NCI-H146 (cell line): ENCODE measurements at regions not wholly inside any gene's neighbourhood (a gene's known extent, or its start where the extent isn't known, plus 50 kb on each side); places are given as distances from the start of the nearest gene placed in this dataset.
A peak's percentile ranks its signal among the peaks of the same experiment; 100 is the strongest.
"Not testable (repeated sequence)": the region's sequence is repeated elsewhere in the genome, so short reads cannot be mapped to it uniquely, and the experiment has no call there.

ENCODE experiments used
- DNase-seq: peaks from one replicate; lab custom pipeline; 2025; lab: John Stamatoyannopoulos, UW

- no peak for DNase-seq
These were observed 142.3 kb downstream of the IGLL1 start for GRCh38 chr22:23437779-23438178.

- DNase-seq = not testable (repeated sequence)
These were observed 143.0 kb downstream of the IGLL1 start for GRCh38 chr22:23437107-23437395.

- not testable (repeated sequence) for DNase-seq
These were observed 143.6 kb downstream of the IGLL1 start for GRCh38 chr22:23436354-23437106.

GRCh38 chr22:23435186-23435585 is 144.9 kb downstream of the IGLL1 start:
- not testable (repeated sequence) for DNase-seq

GRCh38 chr22:23434198-23434830 is 145.8 kb downstream of the IGLL1 start:
- DNase-seq = not testable (repeated sequence)

GRCh38 chr22:23433127-23434005 is 146.7 kb downstream of the IGLL1 start:
- peak; percentile 71 for DNase-seq

GRCh38 chr22:23432719-23433118 is 147.4 kb downstream of the IGLL1 start:
- not testable (repeated sequence) for DNase-seq

GRCh38 chr22:23431337-23432072 is 148.6 kb downstream of the IGLL1 start:
- peak; percentile 21 for DNase-seq

- not testable (repeated sequence) for DNase-seq
These were observed 155.5 kb downstream of the IGLL1 start for GRCh38 chr22:23424551-23425068.

GRCh38 chr22:23424031-23424430 is 156.1 kb downstream of the IGLL1 start:
- no peak for DNase-seq

- not testable (repeated sequence) for DNase-seq
These were observed 157.8 kb downstream of the IGLL1 start for GRCh38 chr22:23422281-23422680.

GRCh38 chr22:23421300-23421699 is 158.8 kb downstream of the IGLL1 start:
- not testable (repeated sequence) for DNase-seq

- DNase-seq = no peak
These were observed 160.2 kb downstream of the IGLL1 start for GRCh38 chr22:23419931-23420330.

GRCh38 chr22:23419171-23419570 is 160.9 kb downstream of the IGLL1 start:
- no peak for DNase-seq

GRCh38 chr22:23418159-23418788 is 161.8 kb downstream of the IGLL1 start:
- no peak for DNase-seq

GRCh38 chr22:23417327-23417726 is 162.8 kb downstream of the IGLL1 start:
- not testable (repeated sequence) for DNase-seq

- DNase-seq = not testable (repeated sequence)
These were observed 163.9 kb downstream of the IGLL1 start for GRCh38 chr22:23416169-23416690.

GRCh38 chr22:23415490-23415851 is 164.6 kb downstream of the IGLL1 start:
- DNase-seq = no peak

- DNase-seq = no peak
These were observed 165.2 kb downstream of the IGLL1 start for GRCh38 chr22:23414727-23415489.

- DNase-seq = no peak
These were observed 168.4 kb downstream of the IGLL1 start for GRCh38 chr22:23411739-23412138.
